Medulla oblongata (tissue), 1 donor: ENCODE measurements at regions not wholly inside any gene's neighbourhood (a gene's known extent, or its start where the extent isn't known, plus 50 kb on each side); places are given as distances from the start of the nearest gene placed in this dataset.

ENCODE experiments used
- DNase-seq: peaks from one replicate; pipeline ENCODE4 v3.0.0-alpha.2; 2015; ENCODE audit errors: extremely low spot score

- DNase-seq, result peak; percentile 59
Measured at GRCh38 chrX:30504309-30504708, 73.3 kb downstream of the TASL start.

GRCh38 chrX:30495468-30495867, 82.1 kb downstream of the TASL start:
- DNase-seq, result no peak

- DNase-seq, result no peak
Measured at GRCh38 chrX:30493348-30493747, 84.2 kb downstream of the TASL start.

- DNase-seq, result no peak
Measured at GRCh38 chrX:30489323-30489722, 88.2 kb downstream of the TASL start.

GRCh38 chrX:30488092-30488491, 89.5 kb downstream of the TASL start:
- peak; percentile 1 for DNase-seq

GRCh38 chrX:30483996-30484395, 93.6 kb downstream of the TASL start:
- DNase-seq, result no peak

GRCh38 chrX:30468471-30468870, 109.1 kb downstream of the TASL start:
- no peak for DNase-seq
